ENCODE measurements at regions not wholly inside any gene's neighbourhood (a gene's known extent, or its start where the extent isn't known, plus 50 kb on each side); places are given as distances from the start of the nearest gene placed in this dataset.

DNA sequence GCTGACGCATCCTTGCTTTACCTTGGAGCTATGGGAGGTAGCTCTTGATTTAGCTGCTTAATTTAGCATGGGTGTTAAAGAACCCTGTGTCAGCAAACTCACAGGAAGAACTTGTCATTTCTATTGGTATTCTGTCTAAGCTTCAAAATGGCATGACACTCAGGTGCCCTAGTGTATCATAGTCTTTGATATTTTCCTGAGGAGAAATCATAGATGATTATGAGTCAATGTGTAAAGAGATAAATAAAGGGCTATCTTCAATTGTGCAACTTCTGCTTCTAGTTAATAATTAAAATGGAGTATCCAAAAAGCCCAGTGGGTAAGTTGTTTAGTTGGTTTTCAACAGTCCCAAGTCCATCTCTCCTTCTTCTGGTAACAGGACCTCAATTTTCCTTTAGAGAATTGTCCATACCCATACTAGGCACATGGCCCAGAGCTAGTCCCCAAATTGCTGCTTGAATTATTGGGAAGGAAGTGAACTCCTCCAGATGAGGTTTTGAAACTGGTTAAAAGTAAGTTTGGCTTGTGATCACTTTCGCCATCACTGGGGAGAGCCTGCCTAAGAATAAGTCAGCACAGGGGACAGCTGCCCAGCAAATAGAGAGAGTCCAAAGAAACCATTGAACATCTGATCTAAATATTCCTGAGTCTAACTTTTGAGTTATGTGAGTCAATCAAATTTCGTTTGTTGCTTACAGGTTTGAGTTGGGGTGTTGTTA, 169.0 kb upstream of the PHYHIPL start:
- Mint-ChIP-seq H3K9me3 (no peaks in the 10 kb centered on the region; the same call in 2 of the 3 replicates), H3K27ac (no peak overlapping the region), H3K4me1 (peaks cover 2% of the 10 kb centered on the region; the same call in 2 of the 3 replicates), H3K4me3 (no peak overlapping the region), H3K36me3 (ENCODE audit: low read depth) (no peaks in the 10 kb centered on the region), H3K27me3 (ENCODE audit: insufficient read depth, low read depth, poor library complexity) (no peaks in the 10 kb centered on the region)
- Histone ChIP-seq H3K79me2 (replicated peaks; ENCODE audit: insufficient read depth) (no peaks in the 10 kb centered on the region), H3K4me1 (ENCODE audit: insufficient read depth) (no peaks in the 10 kb centered on the region), H3F3A (replicated peaks; ENCODE audit: low read depth) (no peaks in the 10 kb centered on the region), H3K27ac (ENCODE audit: low read depth) (no peak overlapping the region), H3K4me2 (no peak overlapping the region), H3K4me3 (no peak overlapping the region), H2AFZ (no peak overlapping the region), H3K36me3 (ENCODE audit: insufficient read depth) (no peaks in the 10 kb centered on the region), H3K9me2 (ENCODE audit: insufficient read depth) (no peaks in the 10 kb centered on the region), H3K27me3 (ENCODE audit: insufficient read depth) (no peaks in the 10 kb centered on the region), H4K20me1 (replicated peaks; ENCODE audit: insufficient read depth) (no peaks in the 10 kb centered on the region)
- TF ChIP-seq, protein P1, sequence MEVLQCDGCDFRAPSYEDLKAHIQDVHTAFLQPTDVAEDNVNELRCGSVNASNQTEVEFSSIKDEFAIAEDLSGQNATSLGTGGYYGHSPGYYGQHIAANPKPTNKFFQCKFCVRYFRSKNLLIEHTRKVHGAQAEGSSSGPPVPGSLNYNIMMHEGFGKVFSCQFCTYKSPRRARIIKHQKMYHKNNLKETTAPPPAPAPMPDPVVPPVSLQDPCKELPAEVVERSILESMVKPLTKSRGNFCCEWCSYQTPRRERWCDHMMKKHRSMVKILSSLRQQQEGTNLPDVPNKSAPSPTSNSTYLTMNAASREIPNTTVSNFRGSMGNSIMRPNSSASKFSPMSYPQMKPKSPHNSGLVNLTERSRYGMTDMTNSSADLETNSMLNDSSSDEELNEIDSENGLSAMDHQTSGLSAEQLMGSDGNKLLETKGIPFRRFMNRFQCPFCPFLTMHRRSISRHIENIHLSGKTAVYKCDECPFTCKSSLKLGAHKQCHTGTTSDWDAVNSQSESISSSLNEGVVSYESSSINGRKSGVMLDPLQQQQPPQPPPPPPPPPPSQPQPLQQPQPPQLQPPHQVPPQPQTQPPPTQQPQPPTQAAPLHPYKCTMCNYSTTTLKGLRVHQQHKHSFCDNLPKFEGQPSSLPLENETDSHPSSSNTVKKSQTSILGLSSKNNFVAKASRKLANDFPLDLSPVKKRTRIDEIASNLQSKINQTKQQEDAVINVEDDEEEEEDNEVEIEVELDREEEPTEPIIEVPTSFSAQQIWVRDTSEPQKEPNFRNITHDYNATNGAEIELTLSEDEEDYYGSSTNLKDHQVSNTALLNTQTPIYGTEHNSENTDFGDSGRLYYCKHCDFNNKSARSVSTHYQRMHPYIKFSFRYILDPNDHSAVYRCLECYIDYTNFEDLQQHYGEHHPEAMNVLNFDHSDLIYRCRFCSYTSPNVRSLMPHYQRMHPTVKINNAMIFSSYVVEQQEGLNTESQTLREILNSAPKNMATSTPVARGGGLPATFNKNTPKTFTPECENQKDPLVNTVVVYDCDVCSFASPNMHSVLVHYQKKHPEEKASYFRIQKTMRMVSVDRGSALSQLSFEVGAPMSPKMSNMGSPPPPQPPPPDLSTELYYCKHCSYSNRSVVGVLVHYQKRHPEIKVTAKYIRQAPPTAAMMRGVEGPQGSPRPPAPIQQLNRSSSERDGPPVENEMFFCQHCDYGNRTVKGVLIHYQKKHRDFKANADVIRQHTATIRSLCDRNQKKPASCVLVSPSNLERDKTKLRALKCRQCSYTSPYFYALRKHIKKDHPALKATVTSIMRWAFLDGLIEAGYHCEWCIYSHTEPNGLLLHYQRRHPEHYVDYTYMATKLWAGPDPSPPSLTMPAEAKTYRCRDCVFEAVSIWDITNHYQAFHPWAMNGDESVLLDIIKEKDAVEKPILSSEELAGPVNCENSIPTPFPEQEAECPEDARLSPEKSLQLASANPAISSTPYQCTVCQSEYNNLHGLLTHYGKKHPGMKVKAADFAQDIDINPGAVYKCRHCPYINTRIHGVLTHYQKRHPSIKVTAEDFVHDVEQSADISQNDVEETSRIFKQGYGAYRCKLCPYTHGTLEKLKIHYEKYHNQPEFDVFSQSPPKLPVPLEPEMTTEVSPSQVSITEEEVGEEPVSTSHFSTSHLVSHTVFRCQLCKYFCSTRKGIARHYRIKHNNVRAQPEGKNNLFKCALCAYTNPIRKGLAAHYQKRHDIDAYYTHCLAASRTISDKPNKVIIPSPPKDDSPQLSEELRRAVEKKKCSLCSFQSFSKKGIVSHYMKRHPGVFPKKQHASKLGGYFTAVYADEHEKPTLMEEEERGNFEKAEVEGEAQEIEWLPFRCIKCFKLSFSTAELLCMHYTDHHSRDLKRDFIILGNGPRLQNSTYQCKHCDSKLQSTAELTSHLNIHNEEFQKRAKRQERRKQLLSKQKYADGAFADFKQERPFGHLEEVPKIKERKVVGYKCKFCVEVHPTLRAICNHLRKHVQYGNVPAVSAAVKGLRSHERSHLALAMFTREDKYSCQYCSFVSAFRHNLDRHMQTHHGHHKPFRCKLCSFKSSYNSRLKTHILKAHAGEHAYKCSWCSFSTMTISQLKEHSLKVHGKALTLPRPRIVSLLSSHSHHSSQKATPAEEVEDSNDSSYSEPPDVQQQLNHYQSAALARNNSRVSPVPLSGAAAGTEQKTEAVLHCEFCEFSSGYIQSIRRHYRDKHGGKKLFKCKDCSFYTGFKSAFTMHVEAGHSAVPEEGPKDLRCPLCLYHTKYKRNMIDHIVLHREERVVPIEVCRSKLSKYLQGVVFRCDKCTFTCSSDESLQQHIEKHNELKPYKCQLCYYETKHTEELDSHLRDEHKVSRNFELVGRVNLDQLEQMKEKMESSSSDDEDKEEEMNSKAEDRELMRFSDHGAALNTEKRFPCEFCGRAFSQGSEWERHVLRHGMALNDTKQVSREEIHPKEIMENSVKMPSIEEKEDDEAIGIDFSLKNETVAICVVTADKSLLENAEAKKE (CRISPR knock-in tag; IDR thresholded peaks at IDR 0.05): no peak
- TF ChIP-seq ZNF331 (CRISPR knock-in tag; IDR thresholded peaks at IDR 0.05; ENCODE audit: low read depth) (no peak), EZH2 (IDR thresholded peaks at IDR 0.05; ENCODE audit: low read depth, unreplicated experiment) (no peak), POLR2AphosphoS5 (IDR thresholded peaks at IDR 0.05; ENCODE audit: low read depth) (no peak), STAT1 (IDR thresholded peaks at IDR 0.05; ENCODE audit: unreplicated experiment) (no peak), CREB1 (CRISPR knock-in tag; IDR thresholded peaks at IDR 0.05; ENCODE audit: low read depth) (no peak), JUNB (IDR thresholded peaks at IDR 0.05; ENCODE audit: unreplicated experiment) (no peak), REST (IDR thresholded peaks at IDR 0.05; ENCODE audit: unreplicated experiment) (no peak), ZNF114 (CRISPR knock-in tag; IDR thresholded peaks at IDR 0.05) (no peak), EZH2phosphoT487 (IDR thresholded peaks at IDR 0.05; ENCODE audit: unreplicated experiment) (no peak), NANOG (IDR thresholded peaks at IDR 0.05; ENCODE audit: borderline replicate concordance) (no peak)
- TF ChIP-seq, protein P2, sequence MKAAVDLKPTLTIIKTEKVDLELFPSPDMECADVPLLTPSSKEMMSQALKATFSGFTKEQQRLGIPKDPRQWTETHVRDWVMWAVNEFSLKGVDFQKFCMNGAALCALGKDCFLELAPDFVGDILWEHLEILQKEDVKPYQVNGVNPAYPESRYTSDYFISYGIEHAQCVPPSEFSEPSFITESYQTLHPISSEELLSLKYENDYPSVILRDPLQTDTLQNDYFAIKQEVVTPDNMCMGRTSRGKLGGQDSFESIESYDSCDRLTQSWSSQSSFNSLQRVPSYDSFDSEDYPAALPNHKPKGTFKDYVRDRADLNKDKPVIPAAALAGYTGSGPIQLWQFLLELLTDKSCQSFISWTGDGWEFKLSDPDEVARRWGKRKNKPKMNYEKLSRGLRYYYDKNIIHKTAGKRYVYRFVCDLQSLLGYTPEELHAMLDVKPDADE (IDR thresholded peaks at IDR 0.05): no peak
- TF ChIP-seq, protein P3, sequence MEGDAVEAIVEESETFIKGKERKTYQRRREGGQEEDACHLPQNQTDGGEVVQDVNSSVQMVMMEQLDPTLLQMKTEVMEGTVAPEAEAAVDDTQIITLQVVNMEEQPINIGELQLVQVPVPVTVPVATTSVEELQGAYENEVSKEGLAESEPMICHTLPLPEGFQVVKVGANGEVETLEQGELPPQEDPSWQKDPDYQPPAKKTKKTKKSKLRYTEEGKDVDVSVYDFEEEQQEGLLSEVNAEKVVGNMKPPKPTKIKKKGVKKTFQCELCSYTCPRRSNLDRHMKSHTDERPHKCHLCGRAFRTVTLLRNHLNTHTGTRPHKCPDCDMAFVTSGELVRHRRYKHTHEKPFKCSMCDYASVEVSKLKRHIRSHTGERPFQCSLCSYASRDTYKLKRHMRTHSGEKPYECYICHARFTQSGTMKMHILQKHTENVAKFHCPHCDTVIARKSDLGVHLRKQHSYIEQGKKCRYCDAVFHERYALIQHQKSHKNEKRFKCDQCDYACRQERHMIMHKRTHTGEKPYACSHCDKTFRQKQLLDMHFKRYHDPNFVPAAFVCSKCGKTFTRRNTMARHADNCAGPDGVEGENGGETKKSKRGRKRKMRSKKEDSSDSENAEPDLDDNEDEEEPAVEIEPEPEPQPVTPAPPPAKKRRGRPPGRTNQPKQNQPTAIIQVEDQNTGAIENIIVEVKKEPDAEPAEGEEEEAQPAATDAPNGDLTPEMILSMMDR (conservative IDR thresholded peaks at IDR 0.05; ENCODE audit: low read depth in 2 of 2): no peak
- no peak for ATAC-seq
- no peak for DNase-seq (ENCODE audit: low spot score)

All from GM23338 (cell line).